ENCODE measurements at regions not wholly inside any gene's neighbourhood (a gene's known extent, or its start where the extent isn't known, plus 50 kb on each side); places are given as distances from the start of the nearest gene placed in this dataset.
A peak's percentile ranks its signal among the peaks of the same experiment; 100 is the strongest.

GRCh38 chr14:61192989-61193388, 88.1 kb downstream of the TMEM30B start:
- no peak for DNase-seq
- Histone ChIP-seq H3K27me3 (no peaks in the 10 kb centered on the region), H3K9me3 (no peaks in the 10 kb centered on the region), H3K36me3 (no peaks in the 10 kb centered on the region), H3K4me1 (peaks cover 0 to 4% (median 0%) of the 10 kb centered on the region in 4 donors), H3K27ac (no peak overlapping the region), H3K4me3 (no peak overlapping the region)
- TF ChIP-seq POLR2A (IDR thresholded peaks at IDR 0.05) = no peak
- TF ChIP-seq, protein P1, sequence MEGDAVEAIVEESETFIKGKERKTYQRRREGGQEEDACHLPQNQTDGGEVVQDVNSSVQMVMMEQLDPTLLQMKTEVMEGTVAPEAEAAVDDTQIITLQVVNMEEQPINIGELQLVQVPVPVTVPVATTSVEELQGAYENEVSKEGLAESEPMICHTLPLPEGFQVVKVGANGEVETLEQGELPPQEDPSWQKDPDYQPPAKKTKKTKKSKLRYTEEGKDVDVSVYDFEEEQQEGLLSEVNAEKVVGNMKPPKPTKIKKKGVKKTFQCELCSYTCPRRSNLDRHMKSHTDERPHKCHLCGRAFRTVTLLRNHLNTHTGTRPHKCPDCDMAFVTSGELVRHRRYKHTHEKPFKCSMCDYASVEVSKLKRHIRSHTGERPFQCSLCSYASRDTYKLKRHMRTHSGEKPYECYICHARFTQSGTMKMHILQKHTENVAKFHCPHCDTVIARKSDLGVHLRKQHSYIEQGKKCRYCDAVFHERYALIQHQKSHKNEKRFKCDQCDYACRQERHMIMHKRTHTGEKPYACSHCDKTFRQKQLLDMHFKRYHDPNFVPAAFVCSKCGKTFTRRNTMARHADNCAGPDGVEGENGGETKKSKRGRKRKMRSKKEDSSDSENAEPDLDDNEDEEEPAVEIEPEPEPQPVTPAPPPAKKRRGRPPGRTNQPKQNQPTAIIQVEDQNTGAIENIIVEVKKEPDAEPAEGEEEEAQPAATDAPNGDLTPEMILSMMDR (IDR thresholded peaks at IDR 0.05) = no peak

- Histone ChIP-seq H3K27me3 (no peaks in the 10 kb centered on the region), H3K36me3 (no peaks in the 10 kb centered on the region), H3K4me1 (peaks cover 0 to 4% (median 0%) of the 10 kb centered on the region in 4 donors), H3K4me3 (no peak overlapping the region), H3K27ac (no peak overlapping the region), H3K9me3 (no peaks in the 10 kb centered on the region)
- TF ChIP-seq, protein P1 (IDR thresholded peaks at IDR 0.05) = no peak
- TF ChIP-seq POLR2A (IDR thresholded peaks at IDR 0.05) = no peak
- DNase-seq = no peak
Observed at GRCh38 chr14:61191733-61192132, 89.4 kb downstream of the TMEM30B start.

DNA sequence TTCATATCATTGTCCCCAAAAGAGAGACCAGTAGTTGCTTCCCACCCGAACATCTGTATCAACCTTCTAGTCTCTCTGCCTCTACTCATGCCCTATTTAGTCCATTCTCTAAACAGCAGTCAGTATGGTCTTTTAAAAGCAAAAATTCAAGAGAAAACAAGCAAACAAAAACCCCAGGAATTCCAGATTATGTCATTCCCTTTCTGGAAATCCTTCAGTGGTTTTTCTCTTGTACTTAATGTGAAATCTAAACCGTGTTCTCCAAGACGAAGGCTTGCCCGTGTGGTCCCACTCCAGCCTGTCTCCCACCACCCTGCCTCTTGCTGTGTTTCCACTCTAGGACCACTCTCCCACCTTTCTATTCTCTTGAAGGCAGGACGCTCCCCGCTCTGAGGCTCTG, 90.8 kb downstream of the TMEM30B start:
- Histone ChIP-seq H3K4me1 (peaks cover 0 to 4% (median 0%) of the 10 kb centered on the region in 4 donors), H3K27me3 (no peaks in the 10 kb centered on the region), H3K36me3 (no peaks in the 10 kb centered on the region), H3K27ac (no peak overlapping the region), H3K4me3 (no peak overlapping the region), H3K9me3 (no peaks in the 10 kb centered on the region)
- no peak for DNase-seq
- TF ChIP-seq POLR2A (IDR thresholded peaks at IDR 0.05) = no peak
- TF ChIP-seq, protein P1 (IDR thresholded peaks at IDR 0.05) = no peak

DNA sequence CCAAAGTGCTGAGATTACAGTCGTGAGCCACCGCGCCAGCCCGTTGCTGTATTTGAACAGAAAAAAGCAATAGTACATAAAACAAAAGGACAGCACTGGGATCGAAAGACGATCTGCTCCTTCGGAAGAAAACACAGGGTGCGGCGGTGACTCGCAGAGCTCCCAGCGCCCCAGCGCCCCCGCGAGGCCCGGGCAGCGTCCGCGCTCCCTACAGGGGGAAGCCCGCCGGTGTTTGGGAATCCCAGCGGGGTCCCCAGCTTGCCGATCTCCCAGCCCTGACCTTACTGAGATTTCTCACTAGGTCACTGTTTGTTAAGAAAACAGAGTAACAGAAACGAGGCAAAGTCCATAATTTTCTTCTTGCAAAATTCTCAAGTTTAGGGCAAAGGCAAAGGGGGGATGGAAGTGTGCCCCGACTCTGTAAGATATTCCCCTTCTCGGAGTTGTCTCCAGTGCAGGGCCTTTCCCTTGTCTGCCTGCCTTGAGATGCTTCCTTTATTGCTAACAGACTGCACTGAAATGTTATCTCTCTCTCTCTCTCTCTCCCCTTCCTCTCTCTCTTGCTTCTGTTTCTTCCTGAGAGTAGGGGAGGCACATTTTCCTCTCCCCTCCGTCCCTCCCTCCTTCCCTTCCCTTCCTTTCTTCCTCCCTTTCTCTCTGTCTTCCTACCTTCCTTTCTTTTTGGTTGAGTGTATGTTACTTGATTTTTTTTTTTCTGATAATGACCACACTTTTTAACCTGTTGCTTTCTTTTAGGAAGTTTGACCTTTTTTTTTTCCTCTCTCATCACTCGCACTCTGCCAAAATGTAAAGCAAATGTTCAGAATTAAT, 91.9 kb downstream of the TMEM30B start:
- Histone ChIP-seq H3K4me1 (peaks cover 0 to 4% (median 0%) of the 10 kb centered on the region in 4 donors), H3K4me3 (peak overlapping the region in 2 of 4 donors; percentile 36 to 37), H3K9me3 (no peaks in the 10 kb centered on the region), H3K36me3 (no peaks in the 10 kb centered on the region), H3K27me3 (no peaks in the 10 kb centered on the region), H3K27ac (peak overlapping the region in 2 of 4 donors; percentile 28 to 55)
- no peak for TF ChIP-seq POLR2A (IDR thresholded peaks at IDR 0.05)
- TF ChIP-seq, protein P1 (IDR thresholded peaks at IDR 0.05) = no peak
- DNase-seq = no peak

DNA sequence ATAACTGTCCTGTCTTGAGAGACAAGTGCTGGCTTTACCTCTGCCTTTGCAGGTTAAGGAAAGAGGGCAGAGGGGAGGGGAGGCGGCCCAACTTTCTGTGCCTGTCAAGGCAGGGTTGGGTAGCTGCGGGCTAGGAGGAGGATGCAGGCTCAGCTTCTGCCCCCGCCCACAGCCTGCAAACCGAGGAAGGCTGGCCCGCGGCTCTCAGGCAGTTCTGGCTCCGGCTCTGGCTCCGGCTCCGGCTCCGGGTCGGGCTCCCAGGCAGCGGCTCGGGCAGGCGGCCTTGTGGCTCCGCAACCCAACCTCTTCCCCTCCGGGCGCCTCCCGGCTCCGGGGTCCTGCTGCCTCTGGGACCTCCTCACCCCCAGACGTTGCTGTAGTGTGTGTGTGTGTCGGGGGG, 92.9 kb downstream of the TMEM30B start:
- TF ChIP-seq POLR2A (IDR thresholded peaks at IDR 0.05) = no peak
- TF ChIP-seq, protein P1 (IDR thresholded peaks at IDR 0.05) = no peak
- DNase-seq = no peak
- Histone ChIP-seq H3K27ac (no peak overlapping the region), H3K4me3 (no peak overlapping the region), H3K36me3 (no peaks in the 10 kb centered on the region), H3K27me3 (no peaks in the 10 kb centered on the region), H3K9me3 (no peaks in the 10 kb centered on the region), H3K4me1 (peaks cover 0 to 4% (median 0%) of the 10 kb centered on the region in 4 donors)
